Progenitor cell of endocrine pancreas (in vitro differentiated cells): ENCODE measurements at regions not wholly inside any gene's neighbourhood (a gene's known extent, or its start where the extent isn't known, plus 50 kb on each side); places are given as distances from the start of the nearest gene placed in this dataset.

Experiments used
- DNase-seq: peaks from one replicate; pipeline ENCODE4 v3.0.0; 2021; ENCODE audit warnings: low spot score; ENCODE audit not compliant: unreplicated experiment
- H3K27ac Mint-ChIP-seq: 2 replicates; pipeline ENCODE4 v1.8.0; 2021; ENCODE audit warnings: mild to moderate bottlenecking, moderate library complexity, mixed read lengths
- H3K27me3 Mint-ChIP-seq: 2 replicates; pipeline ENCODE4 v1.8.0; 2021; ENCODE audit warnings: mixed read lengths
- H3K36me3 Mint-ChIP-seq: 2 replicates; pipeline ENCODE4 v1.8.0; 2022; ENCODE audit warnings: mixed read lengths; ENCODE audit not compliant: insufficient read depth
- H3K4me1 Mint-ChIP-seq: 2 replicates; pipeline ENCODE4 v1.8.0; 2021; ENCODE audit warnings: low read depth, mixed read lengths
- H3K4me3 Mint-ChIP-seq: 2 replicates; pipeline ENCODE4 v1.8.0; 2021; ENCODE audit warnings: low read depth, mild to moderate bottlenecking, moderate library complexity, mixed read lengths
- H3K9me3 Mint-ChIP-seq: 2 replicates; pipeline ENCODE4 v1.8.0; 2021; ENCODE audit warnings: low read depth, mixed read lengths
- TF ChIP-seq, protein P1 (sequence below): fragments of 200-600 bp; sonication (generic); IDR thresholded peaks from one replicate; pipeline ENCODE4 v1.5.0; 2021; ENCODE audit warnings: antibody characterized with exemption, mild to moderate bottlenecking; ENCODE audit not compliant: unreplicated experiment

DNA sequence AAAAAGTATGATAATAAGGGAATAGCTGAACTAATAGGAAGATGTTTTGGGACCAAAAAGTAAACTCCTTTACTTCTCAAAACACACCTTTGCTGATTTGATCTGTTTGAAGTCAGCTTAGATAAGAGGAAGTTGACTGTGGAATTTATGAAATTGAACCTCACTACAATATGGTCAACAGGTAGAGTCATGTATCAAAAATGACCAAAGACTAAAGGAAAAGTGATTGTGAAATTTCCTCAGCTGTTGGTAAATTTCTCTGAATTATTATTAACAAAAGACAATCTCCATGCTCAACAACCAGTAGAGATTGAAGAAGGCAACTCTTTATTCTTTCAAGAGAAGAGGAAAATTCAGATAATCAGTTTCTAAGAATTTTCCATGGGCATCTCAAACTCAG lies 826.5 kb downstream of the KCNA4 start:
- no peak overlapping the region for H3K4me3 Mint-ChIP-seq
- no peak for DNase-seq
- no peaks in the 10 kb centered on the region for H3K4me1 Mint-ChIP-seq
- H3K27me3 Mint-ChIP-seq, result peaks cover 3% of the 10 kb centered on the region
- no peaks in the 10 kb centered on the region for H3K36me3 Mint-ChIP-seq
- TF ChIP-seq, protein P1, sequence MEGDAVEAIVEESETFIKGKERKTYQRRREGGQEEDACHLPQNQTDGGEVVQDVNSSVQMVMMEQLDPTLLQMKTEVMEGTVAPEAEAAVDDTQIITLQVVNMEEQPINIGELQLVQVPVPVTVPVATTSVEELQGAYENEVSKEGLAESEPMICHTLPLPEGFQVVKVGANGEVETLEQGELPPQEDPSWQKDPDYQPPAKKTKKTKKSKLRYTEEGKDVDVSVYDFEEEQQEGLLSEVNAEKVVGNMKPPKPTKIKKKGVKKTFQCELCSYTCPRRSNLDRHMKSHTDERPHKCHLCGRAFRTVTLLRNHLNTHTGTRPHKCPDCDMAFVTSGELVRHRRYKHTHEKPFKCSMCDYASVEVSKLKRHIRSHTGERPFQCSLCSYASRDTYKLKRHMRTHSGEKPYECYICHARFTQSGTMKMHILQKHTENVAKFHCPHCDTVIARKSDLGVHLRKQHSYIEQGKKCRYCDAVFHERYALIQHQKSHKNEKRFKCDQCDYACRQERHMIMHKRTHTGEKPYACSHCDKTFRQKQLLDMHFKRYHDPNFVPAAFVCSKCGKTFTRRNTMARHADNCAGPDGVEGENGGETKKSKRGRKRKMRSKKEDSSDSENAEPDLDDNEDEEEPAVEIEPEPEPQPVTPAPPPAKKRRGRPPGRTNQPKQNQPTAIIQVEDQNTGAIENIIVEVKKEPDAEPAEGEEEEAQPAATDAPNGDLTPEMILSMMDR, result no peak
- no peaks in the 10 kb centered on the region for H3K9me3 Mint-ChIP-seq
- no peak overlapping the region for H3K27ac Mint-ChIP-seq

DNA sequence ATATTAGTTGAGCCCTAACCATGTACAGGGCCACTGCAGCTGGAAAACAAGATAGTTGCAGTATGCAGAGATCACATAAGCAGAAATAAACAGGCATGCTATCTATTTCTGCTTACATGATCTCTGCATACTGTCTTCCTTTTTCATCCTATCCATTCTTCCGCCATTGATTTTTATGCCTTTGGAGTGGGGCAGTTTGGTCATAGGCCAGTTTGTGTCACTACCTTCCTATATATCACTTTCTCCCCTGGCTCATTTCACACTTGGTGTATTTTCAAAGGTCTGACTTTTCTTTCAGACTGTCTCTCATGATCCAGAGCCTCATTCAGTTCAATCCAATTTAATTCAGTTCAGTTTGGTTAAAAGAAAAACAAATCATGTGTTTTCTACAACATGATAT lies 829.6 kb downstream of the KCNA4 start:
- no peaks in the 10 kb centered on the region for H3K27me3 Mint-ChIP-seq
- no peak for DNase-seq
- H3K27ac Mint-ChIP-seq, result no peak overlapping the region
- TF ChIP-seq, protein P1, result no peak
- no peaks in the 10 kb centered on the region for H3K4me1 Mint-ChIP-seq
- no peaks in the 10 kb centered on the region for H3K36me3 Mint-ChIP-seq
- no peak overlapping the region for H3K4me3 Mint-ChIP-seq
- H3K9me3 Mint-ChIP-seq, result no peaks in the 10 kb centered on the region

DNA sequence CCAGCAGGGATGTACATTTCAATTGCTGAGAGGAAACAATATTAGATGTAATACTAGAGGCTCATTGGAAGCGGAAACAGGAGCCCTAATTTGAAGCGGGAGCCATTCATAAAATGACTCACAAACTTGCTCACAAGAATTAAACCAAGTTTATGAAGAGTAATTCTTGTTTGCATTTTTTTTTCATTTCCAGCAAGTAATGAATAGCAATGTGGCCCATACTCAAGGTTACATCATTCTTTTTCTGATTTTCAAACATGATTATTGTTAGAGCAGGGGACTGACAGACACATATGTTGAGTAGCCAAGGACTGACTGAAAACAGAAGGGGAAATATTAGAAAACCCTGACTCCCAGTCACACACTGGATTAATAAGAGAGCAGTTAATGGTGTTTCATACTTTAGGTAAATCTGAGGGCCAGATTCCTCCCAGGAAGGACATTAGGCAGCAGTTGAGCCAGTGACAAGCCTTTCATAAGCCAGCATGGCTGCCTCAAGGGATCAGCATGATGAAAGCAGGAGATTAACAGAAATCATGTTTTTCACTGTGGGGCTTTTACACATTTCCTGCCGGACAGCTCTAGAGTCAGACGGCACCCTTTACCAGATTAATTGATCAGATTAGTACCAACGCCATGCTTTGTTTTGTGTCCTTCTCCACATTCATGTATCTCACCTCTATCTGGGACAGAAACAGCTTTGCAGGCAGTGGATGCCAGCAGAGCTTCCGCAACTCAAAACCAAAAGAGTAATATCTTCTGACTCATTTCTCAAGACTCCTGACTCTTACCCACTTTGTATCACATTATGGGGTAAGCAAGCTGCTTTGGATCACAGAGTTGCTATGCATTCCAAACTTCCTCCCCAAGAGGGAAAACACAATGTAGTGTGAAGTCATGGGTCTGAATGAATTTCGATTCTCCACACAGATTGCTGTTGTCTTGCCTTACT lies 831.6 kb downstream of the KCNA4 start:
- no peak for DNase-seq
- no peak overlapping the region for H3K4me3 Mint-ChIP-seq
- H3K4me1 Mint-ChIP-seq, result no peaks in the 10 kb centered on the region
- H3K27me3 Mint-ChIP-seq, result no peaks in the 10 kb centered on the region
- TF ChIP-seq, protein P1, result no peak
- H3K27ac Mint-ChIP-seq, result no peak overlapping the region
- peaks cover 4% of the 10 kb centered on the region for H3K9me3 Mint-ChIP-seq
- H3K36me3 Mint-ChIP-seq, result no peaks in the 10 kb centered on the region

DNA sequence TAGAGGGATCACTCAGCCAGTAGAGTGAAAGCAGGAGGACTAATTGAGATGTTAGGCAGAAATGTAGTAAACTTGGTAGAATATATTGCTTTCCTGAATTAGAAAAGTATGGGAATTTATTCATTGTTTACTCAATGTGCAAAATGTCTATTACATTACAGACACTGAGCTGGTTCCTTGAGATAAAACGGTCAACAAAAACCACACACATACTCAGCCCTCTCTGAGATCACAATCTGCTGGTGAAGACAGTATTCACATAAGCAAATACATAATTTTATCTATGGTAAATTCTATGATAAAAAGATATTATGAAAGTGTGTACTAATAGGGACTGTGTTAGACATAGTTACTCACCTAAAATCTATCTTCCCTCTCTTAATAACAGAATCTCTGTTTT lies 833.5 kb downstream of the KCNA4 start:
- no peak overlapping the region for H3K27ac Mint-ChIP-seq
- H3K4me3 Mint-ChIP-seq, result no peak overlapping the region
- peaks cover 4% of the 10 kb centered on the region for H3K9me3 Mint-ChIP-seq
- H3K4me1 Mint-ChIP-seq, result no peaks in the 10 kb centered on the region
- H3K36me3 Mint-ChIP-seq, result no peaks in the 10 kb centered on the region
- no peak for DNase-seq
- H3K27me3 Mint-ChIP-seq, result no peaks in the 10 kb centered on the region
- TF ChIP-seq, protein P1, result no peak

DNA sequence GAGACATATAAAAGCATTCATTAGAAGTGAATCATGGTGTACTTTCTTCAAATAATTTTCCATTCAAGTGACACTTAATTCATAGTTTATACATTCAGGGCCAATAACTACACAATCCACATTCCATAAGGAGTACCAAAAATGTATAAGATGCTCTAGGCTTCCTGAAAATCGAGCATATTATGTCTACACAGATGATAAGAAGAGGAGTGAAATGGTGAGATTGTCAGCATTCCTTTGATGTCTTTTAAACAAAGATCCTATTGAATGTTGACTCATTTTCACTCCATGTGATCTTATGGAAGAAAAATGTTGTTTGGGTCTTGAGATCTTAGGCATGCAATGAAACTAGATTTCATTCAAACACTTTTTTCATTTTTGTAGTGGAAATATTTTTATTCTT lies 843.2 kb downstream of the KCNA4 start:
- no peaks in the 10 kb centered on the region for H3K36me3 Mint-ChIP-seq
- no peaks in the 10 kb centered on the region for H3K27me3 Mint-ChIP-seq
- H3K4me1 Mint-ChIP-seq, result no peaks in the 10 kb centered on the region
- TF ChIP-seq, protein P1, result no peak
- no peak overlapping the region for H3K27ac Mint-ChIP-seq
- H3K9me3 Mint-ChIP-seq, result no peaks in the 10 kb centered on the region
- H3K4me3 Mint-ChIP-seq, result no peak overlapping the region
- DNase-seq, result no peak
